ENCODE measurements at regions not wholly inside any gene's neighbourhood (a gene's known extent, or its start where the extent isn't known, plus 50 kb on each side); places are given as distances from the start of the nearest gene placed in this dataset.
A peak's percentile ranks its signal among the peaks of the same experiment; 100 is the strongest.

GRCh38 chr19:28881616-28882015 is 331.3 kb downstream of the UQCRFS1 start:
- no peak overlapping the region for H3K4me3 ChIP-seq
- in situ Hi-C loops (cut with MboI) (no loop called here), intact Hi-C loops (cut with micrococcal nuclease; ENCODE audit: unreplicated experiment) (no loop called here)
- BruUV-seq (replicated peaks) = no TSS peak
- H3K27me3 ChIP-seq (replicated peaks in 1 of 2; ENCODE audit: control insufficient read depth in 2 of 2, insufficient read depth in 2 of 2, low read length in 1 of 2) = no peaks in the 10 kb centered on the region
- FAIRE-seq (no peak), DNase-seq (ENCODE audit: low read depth, low spot score) (no peak), ATAC-seq (no peak)
- no peak overlapping the region for H3K9ac ChIP-seq (ENCODE audit: control insufficient read depth, insufficient read depth, low read length)
- no peaks in the 10 kb centered on the region for H3K79me2 ChIP-seq (ENCODE audit: control insufficient read depth, insufficient read depth, low read length)
- H2AFZ ChIP-seq (ENCODE audit: control insufficient read depth, low read depth, low read length) = no peak overlapping the region
- RAD21 ChIA-PET (ENCODE audit: unreplicated experiment) = interaction anchor here (1.0 kb wide), 1 partner anchor 145 kb away, joined by 4 read pairs; no protein-coding TSS in a partner anchor
- no peaks in the 10 kb centered on the region for H3K36me3 ChIP-seq (ENCODE audit: control insufficient read depth in 2 of 2, insufficient read depth in 2 of 2, low read length in 1 of 2)
- whole genome bisulfite sequencing (ENCODE audit: insufficient coverage, insufficient replicate concordance, low lambda C conversion rate, missing lambda C conversion rate) = 34% methylated on average over 8 of the region's 8 CpGs
- TF ChIP-seq PKNOX1 (IDR thresholded peaks at IDR 0.05) (peak; percentile 45; the same call in 1 of the 2 replicates), STAT3 (IDR thresholded peaks at IDR 0.05; ENCODE audit: low read depth, low read length) (no peak)
- no peak overlapping the region for H3K27ac ChIP-seq (ENCODE audit: control insufficient read depth, insufficient read depth)
- no peak overlapping the region for H3K4me2 ChIP-seq (ENCODE audit: control insufficient read depth, insufficient read depth)
- no peaks in the 10 kb centered on the region; the same call in 2 of the 3 replicates for H3K9me3 ChIP-seq (replicated peaks; ENCODE audit: control insufficient read depth, insufficient read depth, low read length)
- CTCF ChIA-PET = interaction anchor here (0.7 to 2.8 kb wide), 3 partner anchors 24 to 381 kb away, joined by 4 to 11 read pairs (median 6); no protein-coding TSS in a partner anchor
- H3K4me1 ChIP-seq (ENCODE audit: control insufficient read depth, insufficient read depth, low read length) = no peaks in the 10 kb centered on the region
- SMC1A ChIA-PET (ENCODE audit: uncharacterized antibody, unreplicated experiment) = interaction anchor here (4.5 kb wide), 1 partner anchor 145 kb away, joined by 39 read pairs; no protein-coding TSS in a partner anchor
- POLR2A ChIA-PET = no interaction called here
- no peaks in the 10 kb centered on the region for H4K20me1 ChIP-seq (ENCODE audit: control insufficient read depth, insufficient read depth)

- Histone ChIP-seq H3K4me2 (ENCODE audit: control insufficient read depth, insufficient read depth) (no peak overlapping the region), H3K27ac (ENCODE audit: control insufficient read depth, insufficient read depth) (no peak overlapping the region), H3K9me3 (replicated peaks; ENCODE audit: control insufficient read depth, insufficient read depth, low read length) (no peaks in the 10 kb centered on the region; the same call in 2 of the 3 replicates), H2AFZ (ENCODE audit: control insufficient read depth, low read depth, low read length) (no peak overlapping the region), H3K27me3 (replicated peaks in 1 of 2; ENCODE audit: control insufficient read depth in 2 of 2, insufficient read depth in 2 of 2, low read length in 1 of 2) (no peaks in the 10 kb centered on the region), H3K79me2 (ENCODE audit: control insufficient read depth, insufficient read depth, low read length) (no peaks in the 10 kb centered on the region), H3K4me3 (no peak overlapping the region), H4K20me1 (ENCODE audit: control insufficient read depth, insufficient read depth) (no peaks in the 10 kb centered on the region), H3K9ac (ENCODE audit: control insufficient read depth, insufficient read depth, low read length) (no peak overlapping the region), H3K4me1 (ENCODE audit: control insufficient read depth, insufficient read depth, low read length) (no peaks in the 10 kb centered on the region), H3K36me3 (ENCODE audit: control insufficient read depth in 2 of 2, insufficient read depth in 2 of 2, low read length in 1 of 2) (no peaks in the 10 kb centered on the region)
- DNase-seq (ENCODE audit: low read depth, low spot score) (no peak), FAIRE-seq (no peak), ATAC-seq (no peak)
- ChIA-PET RAD21 (ENCODE audit: unreplicated experiment) (interaction anchor here (1.0 kb wide), 1 partner anchor 144 kb away, joined by 4 read pairs; no protein-coding TSS in a partner anchor), POLR2A (no interaction called here), SMC1A (ENCODE audit: uncharacterized antibody, unreplicated experiment) (interaction anchor here (4.5 kb wide), 1 partner anchor 144 kb away, joined by 39 read pairs; no protein-coding TSS in a partner anchor), CTCF (interaction anchor here (1.1 to 3.2 kb wide), 3 partner anchors 144 to 382 kb away, joined by 4 to 40 read pairs (median 11); no protein-coding TSS in a partner anchor)
- 24% methylated on average over 10 of the region's 10 CpGs for WGBS (ENCODE audit: insufficient coverage, insufficient replicate concordance, low lambda C conversion rate, missing lambda C conversion rate)
- no TSS peak for BruUV-seq (replicated peaks)
- intact Hi-C loops (cut with micrococcal nuclease; ENCODE audit: unreplicated experiment) (no loop called here), in situ Hi-C loops (cut with MboI) (no loop called here)
- TF ChIP-seq NFYB (IDR thresholded peaks at IDR 0.05; ENCODE audit: insufficient read depth, low read depth, low read length) = no peak
- no peak for TF ChIP-seq MTA2 (IDR thresholded peaks at IDR 0.05; ENCODE audit: low read depth)
- TF ChIP-seq, protein P1, sequence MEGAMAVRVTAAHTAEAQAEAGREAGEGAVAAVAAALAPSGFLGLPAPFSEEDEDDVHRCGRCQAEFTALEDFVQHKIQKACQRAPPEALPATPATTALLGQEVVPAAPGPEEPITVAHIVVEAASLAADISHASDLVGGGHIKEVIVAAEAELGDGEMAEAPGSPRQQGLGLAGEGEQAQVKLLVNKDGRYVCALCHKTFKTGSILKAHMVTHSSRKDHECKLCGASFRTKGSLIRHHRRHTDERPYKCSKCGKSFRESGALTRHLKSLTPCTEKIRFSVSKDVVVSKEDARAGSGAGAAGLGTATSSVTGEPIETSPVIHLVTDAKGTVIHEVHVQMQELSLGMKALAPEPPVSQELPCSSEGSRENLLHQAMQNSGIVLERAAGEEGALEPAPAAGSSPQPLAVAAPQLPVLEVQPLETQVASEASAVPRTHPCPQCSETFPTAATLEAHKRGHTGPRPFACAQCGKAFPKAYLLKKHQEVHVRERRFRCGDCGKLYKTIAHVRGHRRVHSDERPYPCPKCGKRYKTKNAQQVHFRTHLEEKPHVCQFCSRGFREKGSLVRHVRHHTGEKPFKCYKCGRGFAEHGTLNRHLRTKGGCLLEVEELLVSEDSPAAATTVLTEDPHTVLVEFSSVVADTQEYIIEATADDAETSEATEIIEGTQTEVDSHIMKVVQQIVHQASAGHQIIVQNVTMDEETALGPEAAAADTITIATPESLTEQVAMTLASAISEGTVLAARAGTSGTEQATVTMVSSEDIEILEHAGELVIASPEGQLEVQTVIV (IDR thresholded peaks at IDR 0.05; ENCODE audit: borderline replicate concordance, partially characterized antibody) = no peak
- no peak for TF ChIP-seq TBL1XR1 (IDR thresholded peaks at IDR 0.05; ENCODE audit: low read depth, low read length)
- TF ChIP-seq SREBF2 (IDR thresholded peaks at IDR 0.05; ENCODE audit: low read length) = no peak
- TF ChIP-seq MXI1 (IDR thresholded peaks at IDR 0.05; ENCODE audit: low read depth, low read length) = no peak
- no peak for TF ChIP-seq MAX (IDR thresholded peaks at IDR 0.05; ENCODE audit: low read depth, low read length)
- no peak for TF ChIP-seq RUNX3 (IDR thresholded peaks at IDR 0.05; ENCODE audit: low read length)
- TF ChIP-seq CREM (IDR thresholded peaks at IDR 0.05; ENCODE audit: low read depth) = no peak
- TF ChIP-seq CBX3 (IDR thresholded peaks at IDR 0.05; ENCODE audit: borderline replicate concordance, low read depth) = no peak
- no peak for TF ChIP-seq BACH1 (IDR thresholded peaks at IDR 0.05; ENCODE audit: borderline replicate concordance)
These were observed 332.1 kb downstream of the UQCRFS1 start for GRCh38 chr19:28880735-28881401.
